H9 (cell line): ENCODE measurements at regions not wholly inside any gene's neighbourhood (a gene's known extent, or its start where the extent isn't known, plus 50 kb on each side); places are given as distances from the start of the nearest gene placed in this dataset.

Experiments used
- DNase-seq: peaks from one replicate; pipeline ENCODE4 v3.0.0-alpha.2; 2017
- H2AFZ ChIP-seq: one replicate; pipeline ENCODE4 v1.6.1; 2013; ENCODE audit warnings: mild to moderate bottlenecking, low read length, control low read depth, moderate library complexity
- H2AK5ac ChIP-seq: 2 replicates; pipeline ENCODE4 v1.6.1; 2013; ENCODE audit warnings: low read length, control low read depth, mixed read lengths; ENCODE audit not compliant: insufficient read length
- H2BK120ac ChIP-seq: one replicate; pipeline ENCODE4 v1.6.1; 2013; ENCODE audit warnings: low read depth, mild to moderate bottlenecking, low read length, control low read depth, inconsistent platforms; ENCODE audit not compliant: poor library complexity, severe bottlenecking
- H2BK12ac ChIP-seq: 2 replicates; pipeline ENCODE4 v1.6.1; 2013; ENCODE audit warnings: low read length, control low read depth, mixed read lengths, low read depth; ENCODE audit not compliant: insufficient read length
- H2BK15ac ChIP-seq: 2 replicates; pipeline ENCODE4 v1.6.1; 2013; ENCODE audit warnings: low read depth, low read length, control low read depth
- H2BK20ac ChIP-seq: one replicate; pipeline ENCODE4 v1.6.1; 2013; ENCODE audit warnings: low read depth, mild to moderate bottlenecking, low read length, control low read depth, inconsistent platforms; ENCODE audit not compliant: poor library complexity, severe bottlenecking
- H2BK5ac ChIP-seq: 2 replicates; pipeline ENCODE4 v1.6.1; 2013; ENCODE audit warnings: low read length, control low read depth, mixed read lengths; ENCODE audit not compliant: insufficient read length
- H3K14ac ChIP-seq: 2 replicates; pipeline ENCODE4 v1.6.1; 2013; ENCODE audit warnings: low read length, control low read depth; ENCODE audit not compliant: insufficient read depth
- H3K18ac ChIP-seq: 2 replicates; pipeline ENCODE4 v1.6.1; 2013; ENCODE audit warnings: low read depth, mild to moderate bottlenecking, mixed read lengths, low read length, control low read depth; ENCODE audit not compliant: insufficient read length
- H3K23ac ChIP-seq: 2 replicates; pipeline ENCODE4 v1.6.1; 2013; ENCODE audit warnings: low read length, control low read depth, mixed read lengths, low read depth; ENCODE audit not compliant: insufficient read length
- H3K23me2 ChIP-seq: 2 replicates; pipeline ENCODE4 v1.6.1; 2013; ENCODE audit warnings: low read depth, mild to moderate bottlenecking, mixed read lengths, low read length, control low read depth; ENCODE audit not compliant: insufficient read length, poor library complexity, severe bottlenecking
- H3K27ac ChIP-seq: 2 replicates; pipeline ENCODE4 v1.5.1; 2013; ENCODE audit warnings: low read length, control low read depth, mixed read lengths, low read depth; ENCODE audit not compliant: insufficient read length
- H3K27me3 ChIP-seq: 2 replicates; pipeline ENCODE4 v1.6.1; 2013; ENCODE audit warnings: low read length, control low read depth, inconsistent platforms; ENCODE audit not compliant: insufficient read depth
- H3K4ac ChIP-seq: 2 replicates; pipeline ENCODE4 v1.6.1; 2013; ENCODE audit warnings: low read depth, mild to moderate bottlenecking, control low read depth, inconsistent platforms, low read length, moderate library complexity
- H3K4me1 ChIP-seq: 2 replicates; pipeline ENCODE4 v1.6.1; 2013; ENCODE audit warnings: low read length, control low read depth, inconsistent platforms; ENCODE audit not compliant: insufficient read depth
- H3K4me2 ChIP-seq: 2 replicates; pipeline ENCODE4 v1.6.1; 2013; ENCODE audit warnings: low read length, control low read depth, mixed read lengths; ENCODE audit not compliant: insufficient read length, insufficient read depth
- H3K56ac ChIP-seq: 2 replicates; pipeline ENCODE4 v1.6.1; 2013; ENCODE audit warnings: low read depth, mild to moderate bottlenecking, mixed read lengths, low read length, control low read depth; ENCODE audit not compliant: insufficient read length
- H3K79me1 ChIP-seq: 2 replicates; pipeline ENCODE4 v1.6.1; 2013; ENCODE audit warnings: low read depth, mild to moderate bottlenecking, moderate library complexity, low read length, control low read depth, inconsistent platforms; ENCODE audit not compliant: insufficient read depth, poor library complexity, severe bottlenecking
- H3K79me2 ChIP-seq: 2 replicates; pipeline ENCODE4 v1.6.1; 2013; ENCODE audit warnings: low read length, control low read depth, inconsistent platforms; ENCODE audit not compliant: insufficient read depth
- H3K9ac ChIP-seq: 2 replicates; pipeline ENCODE4 v1.6.1; 2013; ENCODE audit warnings: low read length, control low read depth, mixed read lengths; ENCODE audit not compliant: insufficient read length; ENCODE audit errors: extremely low read depth
- H3K9me3 ChIP-seq: one replicate; pipeline ENCODE4 v1.6.1; 2013; ENCODE audit warnings: low read depth, low read length, inconsistent platforms; ENCODE audit not compliant: control insufficient read depth
- H3T11ph ChIP-seq: one replicate; pipeline ENCODE4 v1.6.1; 2013; ENCODE audit warnings: mild to moderate bottlenecking, low read length, control low read depth, inconsistent platforms
- H4K20me1 ChIP-seq: one replicate; pipeline ENCODE4 v1.6.1; 2013; ENCODE audit not compliant: control insufficient read depth, insufficient read length, insufficient read depth
- H4K5ac ChIP-seq: 2 replicates; pipeline ENCODE4 v1.6.1; 2013; ENCODE audit warnings: low read depth, mild to moderate bottlenecking, mixed read lengths, low read length, control low read depth; ENCODE audit not compliant: insufficient read length
- H4K8ac ChIP-seq: replicated peaks from 2 replicates; pipeline ENCODE4 v1.6.1; 2013; ENCODE audit warnings: low read length, control low read depth, mixed read lengths, low read depth; ENCODE audit not compliant: insufficient read length
- H4K91ac ChIP-seq: 2 replicates; pipeline ENCODE4 v1.6.1; 2013; ENCODE audit warnings: low read depth, mild to moderate bottlenecking, moderate library complexity, mixed read lengths, low read length, control low read depth; ENCODE audit not compliant: insufficient read length
- H3K27ac Mint-ChIP-seq, 3 experiments: 2 replicates in 2 of 3; 3 replicates in 1 of 3; pipeline ENCODE4 v1.8.0; 2020 to 2021; ENCODE audit warnings: mixed read lengths in 3 of 3, mild to moderate bottlenecking in 1 of 3, moderate library complexity in 1 of 3
- H3K27me3 Mint-ChIP-seq: 2 replicates; pipeline ENCODE4 v1.8.0; 2021; ENCODE audit warnings: low read depth, mild to moderate bottlenecking, moderate library complexity, mixed read lengths
- H3K36me3 Mint-ChIP-seq, 3 experiments: 2 replicates in 2 of 3; 3 replicates in 1 of 3; pipeline ENCODE4 v1.8.0; 2020 to 2021; ENCODE audit warnings: low read depth in 3 of 3, mixed read lengths in 3 of 3; ENCODE audit not compliant: insufficient read depth in 1 of 3
- H3K4me1 Mint-ChIP-seq, 2 experiments: 2 replicates each; pipeline ENCODE4 v1.8.0; 2020; ENCODE audit warnings: mixed read lengths in 2 of 2
- H3K4me3 Mint-ChIP-seq, 2 experiments: 2 replicates in 1 of 2; 3 replicates in 1 of 2; pipeline ENCODE4 v1.8.0; 2020 to 2021; ENCODE audit warnings: mild to moderate bottlenecking in 2 of 2, mixed read lengths in 2 of 2, moderate library complexity in 1 of 2
- H3K9me3 Mint-ChIP-seq, 2 experiments: 2 replicates in 1 of 2; 3 replicates in 1 of 2; pipeline ENCODE4 v1.8.0; 2020; ENCODE audit warnings: mild to moderate bottlenecking in 2 of 2, mixed read lengths in 2 of 2, moderate library complexity in 1 of 2
- CTCF ChIP-seq: fragments of 200-600 bp; sonication (generic); conservative IDR thresholded peaks from 3 replicates; pipeline ENCODE4 v1.8.0; 2021; ENCODE audit warnings: antibody characterized with exemption, mild to moderate bottlenecking
- WGBS: extraction: QIAGEN DNeasy Blood & Tissue Kit; methylation state at CpG from one replicate; pipeline ENCODE4 v1.1.7; 2013; ENCODE audit warnings: missing lambda C conversion rate, low lambda C conversion rate, mixed read lengths; ENCODE audit not compliant: insufficient read length; ENCODE audit errors: extremely low coverage; 5-methylcytosine and 5-hydroxymethylcytosine counted together

DNA sequence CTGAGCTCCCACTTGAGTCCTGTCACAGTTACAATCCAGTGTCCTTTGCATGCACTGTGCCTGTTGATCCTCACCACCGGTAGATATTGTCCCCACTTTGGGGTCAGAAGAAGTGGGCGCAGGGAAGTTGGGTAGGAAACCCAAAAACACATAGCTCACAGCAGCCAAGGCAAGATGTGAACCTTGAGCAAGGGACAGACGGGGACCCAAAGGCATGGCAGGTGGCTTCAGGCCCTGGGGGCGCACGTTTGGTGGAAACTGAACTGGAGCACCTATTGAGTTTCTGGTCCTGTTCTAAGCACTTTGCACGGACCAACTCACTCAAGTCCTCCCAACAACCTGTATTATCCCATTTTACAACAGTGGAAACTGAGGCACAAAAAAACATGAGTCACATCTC is 82.8 kb upstream of the ZNF716 start:
- H3K79me2 ChIP-seq, result no peaks in the 10 kb centered on the region
- H3K18ac ChIP-seq, result no peak overlapping the region
- no peaks in the 10 kb centered on the region for H4K20me1 ChIP-seq
- no peaks in the 10 kb centered on the region for H3K27me3 ChIP-seq
- peaks cover 2% of the 10 kb centered on the region; the same call in 1 of the 2 replicates for H3K27me3 Mint-ChIP-seq
- no peak overlapping the region for H3K9ac ChIP-seq
- H2BK15ac ChIP-seq, result no peak overlapping the region
- no peak overlapping the region for H2BK12ac ChIP-seq
- no peak overlapping the region for H2AFZ ChIP-seq
- H4K8ac ChIP-seq, result no peak overlapping the region
- no peak for DNase-seq
- peaks cover 94% of the 10 kb centered on the region for H3K9me3 ChIP-seq
- no peak overlapping the region for H4K91ac ChIP-seq
- no peak overlapping the region for H4K5ac ChIP-seq
- no peaks in the 10 kb centered on the region for H3K4me1 ChIP-seq
- H3K4me1 Mint-ChIP-seq, result no peaks in the 10 kb centered on the region
- no peaks in the 10 kb centered on the region for H3K23me2 ChIP-seq
- H3K4me2 ChIP-seq, result no peak overlapping the region
- H3K4me3 Mint-ChIP-seq, result no peak overlapping the region
- no peak overlapping the region for H2BK20ac ChIP-seq
- H3K27ac ChIP-seq, result no peak overlapping the region
- no peak overlapping the region for H3K27ac Mint-ChIP-seq
- no peak overlapping the region for H2AK5ac ChIP-seq
- no peak overlapping the region for H2BK120ac ChIP-seq
- peaks cover 31 to 44% (median 32%) of the 10 kb centered on the region in 3 experiments for H3K36me3 Mint-ChIP-seq
- no peaks in the 10 kb centered on the region for H3K79me1 ChIP-seq
- H3K14ac ChIP-seq, result no peak overlapping the region
- H3K56ac ChIP-seq, result no peak overlapping the region
- no peak overlapping the region for H3T11ph ChIP-seq
- TF ChIP-seq CTCF, result no peak
- no peak overlapping the region for H3K4ac ChIP-seq
- no CpG with 5 or more reads among the region's 6 CpGs for WGBS
- H3K9me3 Mint-ChIP-seq, result peaks cover 98 to 100% of the 10 kb centered on the region in 2 experiments
- no peak overlapping the region for H2BK5ac ChIP-seq
- no peak overlapping the region for H3K23ac ChIP-seq
